MCF 10A (cell line): ENCODE measurements at regions not wholly inside any gene's neighbourhood (a gene's known extent, or its start where the extent isn't known, plus 50 kb on each side); places are given as distances from the start of the nearest gene placed in this dataset.
"Not testable (repeated sequence)": the region's sequence is repeated elsewhere in the genome, so short reads cannot be mapped to it uniquely, and the experiment has no call there.

ENCODE experiments used
- BruUV-seq: library from RNA; stranded (reverse); fragments of 400-500 nt; replicated peaks from 2 replicates; lab custom pipeline; 2021; lab: Mats Ljungman, UMichigan
- CTCF ChIA-PET: fragments of 300-600 bp; sonication (Branson Sonifier 250); formaldehyde crosslinking; extraction: SDS; loops from one replicate; lab custom pipeline; 2021; ENCODE audit warnings: antibody characterized with exemption, inconsistent platforms; lab: Yijun Ruan, JAX
- POLR2A ChIA-PET: fragments of 300-600, 350-650 bp; sonication (Branson Sonifier 250); formaldehyde crosslinking; extraction: SDS; loops from one replicate; lab custom pipeline; 2020; ENCODE audit warnings: antibody characterized with exemption, inconsistent platforms; lab: Yijun Ruan, JAX
- DNase-seq: peaks from one replicate; pipeline ENCODE4 v3.0.0-alpha.2; 2018; ENCODE audit not compliant: unreplicated experiment
- H3K27ac Mint-ChIP-seq: one replicate; pipeline ENCODE4 v1.8.0; 2022; ENCODE audit warnings: mild to moderate bottlenecking, low read depth, mixed read lengths; ENCODE audit not compliant: unreplicated experiment
- H3K27me3 Mint-ChIP-seq: one replicate; pipeline ENCODE4 v1.8.0; 2022; ENCODE audit warnings: mixed read lengths; ENCODE audit not compliant: insufficient read depth, unreplicated experiment
- H3K36me3 Mint-ChIP-seq: one replicate; pipeline ENCODE4 v1.8.0; 2022; ENCODE audit warnings: mild to moderate bottlenecking, moderate library complexity, mixed read lengths; ENCODE audit not compliant: insufficient read depth, unreplicated experiment
- H3K4me1 Mint-ChIP-seq: one replicate; pipeline ENCODE4 v1.8.0; 2022; ENCODE audit warnings: mixed read lengths; ENCODE audit not compliant: insufficient read depth, unreplicated experiment
- H3K4me3 Mint-ChIP-seq: one replicate; pipeline ENCODE4 v1.8.0; 2022; ENCODE audit warnings: mild to moderate bottlenecking, moderate library complexity, mixed read lengths; ENCODE audit not compliant: unreplicated experiment
- H3K9me3 Mint-ChIP-seq: one replicate; pipeline ENCODE4 v1.8.0; 2022; ENCODE audit warnings: mixed read lengths; ENCODE audit not compliant: unreplicated experiment
- intact Hi-C: fragments of 100-400 bp; cut with micrococcal nuclease; formaldehyde crosslinking; loops from 2 replicates; pipeline ENCODE4 v1.14.1; 2022
- TF ChIP-seq, protein P1 (sequence below): fragments of 200-600 bp; IDR thresholded peaks from one replicate; pipeline ENCODE4 v1.8.0; 2022; ENCODE audit warnings: antibody characterized with exemption, mild to moderate bottlenecking; ENCODE audit not compliant: unreplicated experiment

DNA sequence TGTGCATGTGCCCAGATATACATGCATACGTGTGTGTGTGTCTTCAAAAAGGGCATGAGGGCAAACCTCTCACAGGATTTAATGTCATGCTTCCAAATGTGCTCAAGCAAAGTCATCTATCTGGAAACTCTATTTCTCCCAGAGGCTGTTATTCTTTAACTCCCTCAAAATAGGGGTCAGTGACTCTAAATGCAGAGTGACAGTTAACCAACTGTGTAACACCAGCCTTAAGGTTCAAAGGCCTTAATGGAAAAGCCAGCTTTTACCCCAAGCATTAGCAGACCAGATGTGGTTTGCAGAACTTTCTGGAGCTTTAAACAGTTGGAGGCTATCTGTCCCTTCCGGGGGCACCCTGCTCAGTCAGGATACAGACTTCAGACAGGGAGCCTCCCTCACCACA is 70.4 kb upstream of the SLC7A14 start:
- ChIA-PET POLR2A (no interaction called here), CTCF (interaction anchor here (2.8 kb wide), 1 partner anchor 156 kb away, joined by 7 read pairs; no protein-coding TSS in a partner anchor)
- DNase-seq = no peak
- no peaks in the 10 kb centered on the region for H3K4me1 Mint-ChIP-seq
- no peak overlapping the region for H3K4me3 Mint-ChIP-seq
- intact Hi-C loops = no loop called here
- no peaks in the 10 kb centered on the region for H3K9me3 Mint-ChIP-seq
- TF ChIP-seq, protein P1, sequence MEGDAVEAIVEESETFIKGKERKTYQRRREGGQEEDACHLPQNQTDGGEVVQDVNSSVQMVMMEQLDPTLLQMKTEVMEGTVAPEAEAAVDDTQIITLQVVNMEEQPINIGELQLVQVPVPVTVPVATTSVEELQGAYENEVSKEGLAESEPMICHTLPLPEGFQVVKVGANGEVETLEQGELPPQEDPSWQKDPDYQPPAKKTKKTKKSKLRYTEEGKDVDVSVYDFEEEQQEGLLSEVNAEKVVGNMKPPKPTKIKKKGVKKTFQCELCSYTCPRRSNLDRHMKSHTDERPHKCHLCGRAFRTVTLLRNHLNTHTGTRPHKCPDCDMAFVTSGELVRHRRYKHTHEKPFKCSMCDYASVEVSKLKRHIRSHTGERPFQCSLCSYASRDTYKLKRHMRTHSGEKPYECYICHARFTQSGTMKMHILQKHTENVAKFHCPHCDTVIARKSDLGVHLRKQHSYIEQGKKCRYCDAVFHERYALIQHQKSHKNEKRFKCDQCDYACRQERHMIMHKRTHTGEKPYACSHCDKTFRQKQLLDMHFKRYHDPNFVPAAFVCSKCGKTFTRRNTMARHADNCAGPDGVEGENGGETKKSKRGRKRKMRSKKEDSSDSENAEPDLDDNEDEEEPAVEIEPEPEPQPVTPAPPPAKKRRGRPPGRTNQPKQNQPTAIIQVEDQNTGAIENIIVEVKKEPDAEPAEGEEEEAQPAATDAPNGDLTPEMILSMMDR = no peak
- no peaks in the 10 kb centered on the region for H3K36me3 Mint-ChIP-seq
- no TSS peak for BruUV-seq
- H3K27ac Mint-ChIP-seq = no peak overlapping the region
- H3K27me3 Mint-ChIP-seq = no peaks in the 10 kb centered on the region

DNA sequence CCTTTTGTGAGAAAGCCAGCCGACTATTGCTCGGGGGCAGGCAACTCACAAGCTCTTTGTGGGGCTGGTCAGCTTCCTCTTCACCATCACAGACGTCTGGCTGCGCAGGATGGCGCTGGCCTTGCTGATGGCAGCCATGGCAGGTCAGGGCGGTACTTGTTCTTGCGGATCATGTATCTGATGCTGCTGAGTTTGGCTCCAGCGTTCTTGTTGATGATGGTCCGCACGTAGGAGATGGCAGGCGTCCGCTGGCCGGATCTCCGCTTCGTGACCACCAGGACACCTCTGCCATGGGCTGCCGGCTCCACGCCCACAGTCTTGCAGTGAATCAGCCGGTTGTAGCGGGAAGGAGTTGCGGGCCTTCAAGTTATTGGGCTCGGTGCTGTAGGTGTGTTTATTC is 67.9 kb upstream of the SLC7A14 start:
- no peaks in the 10 kb centered on the region for H3K4me1 Mint-ChIP-seq
- TF ChIP-seq, protein P1 = no peak
- DNase-seq = no peak
- no peak overlapping the region for H3K27ac Mint-ChIP-seq
- H3K4me3 Mint-ChIP-seq = no peak overlapping the region
- BruUV-seq = no TSS peak
- ChIA-PET POLR2A (no interaction called here), CTCF (interaction anchor here (0.5 to 2.8 kb wide), 2 partner anchors 158 to 464 kb away, joined by 3 to 7 read pairs; no protein-coding TSS in a partner anchor)
- no peaks in the 10 kb centered on the region for H3K27me3 Mint-ChIP-seq
- intact Hi-C loops = no loop called here
- H3K9me3 Mint-ChIP-seq = no peaks in the 10 kb centered on the region
- no peaks in the 10 kb centered on the region for H3K36me3 Mint-ChIP-seq

DNA sequence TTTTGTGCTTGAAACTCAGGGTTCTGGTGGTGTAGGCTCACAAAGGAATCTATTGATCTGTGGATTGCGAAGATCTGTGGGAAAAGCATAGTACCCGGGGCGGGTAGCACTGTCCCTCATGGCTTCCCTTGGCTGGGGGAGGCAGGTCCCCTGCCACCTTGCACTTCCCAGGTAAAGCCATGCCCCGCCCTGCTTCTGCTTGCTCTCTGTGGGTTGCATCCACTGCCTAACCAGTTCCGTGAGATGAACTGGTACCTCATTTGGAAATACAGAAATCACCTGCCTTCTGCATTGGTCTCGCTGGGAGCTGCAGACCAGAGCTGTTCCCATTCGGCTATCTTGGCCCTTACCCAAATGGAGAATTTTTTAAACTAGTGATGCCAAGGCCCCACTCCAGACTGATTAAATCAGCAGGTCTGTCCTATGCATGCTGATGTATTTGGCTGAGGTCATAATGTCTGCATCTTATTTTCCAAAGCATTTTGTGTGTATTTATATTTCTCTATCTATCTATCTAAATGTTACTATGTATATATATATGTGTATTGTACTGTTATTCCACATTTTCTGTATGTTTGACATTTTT is 65.5 kb upstream of the SLC7A14 start:
- Mint-ChIP-seq H3K27ac (no peak overlapping the region), H3K4me1 (no peaks in the 10 kb centered on the region), H3K27me3 (no peaks in the 10 kb centered on the region), H3K4me3 (no peak overlapping the region), H3K36me3 (no peaks in the 10 kb centered on the region), H3K9me3 (no peaks in the 10 kb centered on the region)
- DNase-seq = no peak
- ChIA-PET CTCF (interaction anchor here (0.6 kb wide), 2 partner anchors 24 to 205 kb away, joined by 3 read pairs; no protein-coding TSS in a partner anchor), POLR2A (no interaction called here)
- intact Hi-C loops = no loop called here
- no TSS peak for BruUV-seq
- TF ChIP-seq, protein P1 = no peak

DNA sequence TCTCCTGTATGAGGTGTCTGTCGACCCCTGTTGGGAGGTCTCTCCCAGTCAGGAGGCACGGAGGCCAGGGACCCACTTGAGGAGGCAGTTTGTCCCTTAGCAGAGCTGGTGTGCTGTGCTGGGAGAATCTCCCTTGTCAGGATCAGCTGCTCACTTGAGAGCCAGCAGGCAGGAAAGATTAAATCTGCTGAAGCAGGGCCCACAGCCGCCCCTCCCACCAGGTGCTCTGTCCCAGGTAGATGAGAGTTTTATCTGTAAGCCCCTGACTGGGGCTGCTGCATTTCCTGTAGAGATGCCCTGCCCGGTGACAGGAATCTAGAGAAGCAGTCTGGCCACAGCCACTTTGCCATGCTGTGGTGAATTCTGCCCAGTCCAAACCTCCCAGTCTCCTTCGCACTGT is 64.7 kb upstream of the SLC7A14 start:
- DNase-seq, CTCF ChIA-PET, H3K9me3 Mint-ChIP-seq, POLR2A ChIA-PET, H3K4me3 Mint-ChIP-seq, BruUV-seq, H3K4me1 Mint-ChIP-seq, intact Hi-C loops, H3K27ac Mint-ChIP-seq, H3K36me3 Mint-ChIP-seq, H3K27me3 Mint-ChIP-seq: not testable (repeated sequence)
